ENCODE measurements at regions not wholly inside any gene's neighbourhood (a gene's known extent, or its start where the extent isn't known, plus 50 kb on each side); places are given as distances from the start of the nearest gene placed in this dataset.
"Not testable (repeated sequence)": the region's sequence is repeated elsewhere in the genome, so short reads cannot be mapped to it uniquely, and the experiment has no call there.

GRCh38 chr13:66076417-66076816 is 1153.7 kb downstream of the PCDH9 start:
- Histone ChIP-seq H3K4me2 (no peak overlapping the region), H4K20me1 (no peaks in the 10 kb centered on the region), H3K27ac (no peak overlapping the region), H3K9ac (no peak overlapping the region), H3K4me3 (no peak overlapping the region), H3K9me3 (no peaks in the 10 kb centered on the region), H3K36me3 (no peaks in the 10 kb centered on the region), H3K27me3 (no peaks in the 10 kb centered on the region), H3K4me1 (no peaks in the 10 kb centered on the region)
- TF ChIP-seq Cebpa-rat (IDR thresholded peaks at IDR 0.05) = no peak

- H3K9ac ChIP-seq = no peak overlapping the region
- no peaks in the 10 kb centered on the region for H3K36me3 ChIP-seq
- H3K27ac ChIP-seq = no peak overlapping the region
- TF ChIP-seq Cebpa-rat (IDR thresholded peaks at IDR 0.05) = no peak
- H3K27me3 ChIP-seq = no peaks in the 10 kb centered on the region
- H4K20me1 ChIP-seq = no peaks in the 10 kb centered on the region
- H3K4me1 ChIP-seq = no peaks in the 10 kb centered on the region
- no peak overlapping the region for H3K4me3 ChIP-seq
- H3K4me2 ChIP-seq = no peak overlapping the region
- H3K9me3 ChIP-seq = no peaks in the 10 kb centered on the region
Observed at GRCh38 chr13:66074018-66074615, 1156.0 kb downstream of the PCDH9 start.

- H3K27me3 ChIP-seq, H3K36me3 ChIP-seq, H4K20me1 ChIP-seq, H3K4me2 ChIP-seq, H3K9me3 ChIP-seq, H3K4me1 ChIP-seq, H3K4me3 ChIP-seq, H3K27ac ChIP-seq, H3K9ac ChIP-seq: not testable (repeated sequence)
Observed at GRCh38 chr13:66072097-66072496, 1158.0 kb downstream of the PCDH9 start.

GRCh38 chr13:66071608-66072007 is 1158.5 kb downstream of the PCDH9 start:
- Histone ChIP-seq H3K4me3 (no peak overlapping the region), H3K4me2 (no peak overlapping the region), H3K9ac (no peak overlapping the region), H3K36me3 (no peaks in the 10 kb centered on the region), H3K4me1 (no peaks in the 10 kb centered on the region), H4K20me1 (no peaks in the 10 kb centered on the region), H3K9me3 (no peaks in the 10 kb centered on the region), H3K27me3 (no peaks in the 10 kb centered on the region), H3K27ac (no peak overlapping the region)
- no peak for TF ChIP-seq Cebpa-rat (IDR thresholded peaks at IDR 0.05)

GRCh38 chr13:66071029-66071428 is 1159.1 kb downstream of the PCDH9 start:
- Histone ChIP-seq H3K27me3 (no peaks in the 10 kb centered on the region), H3K9me3 (no peaks in the 10 kb centered on the region), H3K27ac (no peak overlapping the region), H3K9ac (no peak overlapping the region), H3K4me2 (no peak overlapping the region), H3K4me1 (no peaks in the 10 kb centered on the region), H3K36me3 (no peaks in the 10 kb centered on the region), H3K4me3 (no peak overlapping the region), H4K20me1 (no peaks in the 10 kb centered on the region)
- no peak for TF ChIP-seq Cebpa-rat (IDR thresholded peaks at IDR 0.05)

GRCh38 chr13:66069570-66069969 is 1160.6 kb downstream of the PCDH9 start:
- Histone ChIP-seq H3K4me3 (no peak overlapping the region), H4K20me1 (no peaks in the 10 kb centered on the region), H3K4me2 (no peak overlapping the region), H3K9ac (no peak overlapping the region), H3K27ac (no peak overlapping the region), H3K9me3 (no peaks in the 10 kb centered on the region), H3K27me3 (no peaks in the 10 kb centered on the region), H3K36me3 (no peaks in the 10 kb centered on the region), H3K4me1 (no peaks in the 10 kb centered on the region)
- TF ChIP-seq Cebpa-rat (IDR thresholded peaks at IDR 0.05) = no peak

GRCh38 chr13:66068683-66069082 is 1161.5 kb downstream of the PCDH9 start:
- no peak for TF ChIP-seq Cebpa-rat (IDR thresholded peaks at IDR 0.05)
- H3K9me3 ChIP-seq = no peaks in the 10 kb centered on the region
- H3K4me2 ChIP-seq = no peak overlapping the region
- no peaks in the 10 kb centered on the region for H4K20me1 ChIP-seq
- H3K27ac ChIP-seq = no peak overlapping the region
- H3K9ac ChIP-seq = no peak overlapping the region
- no peak overlapping the region for H3K4me3 ChIP-seq
- no peaks in the 10 kb centered on the region for H3K27me3 ChIP-seq
- H3K4me1 ChIP-seq = no peaks in the 10 kb centered on the region
- no peaks in the 10 kb centered on the region for H3K36me3 ChIP-seq

GRCh38 chr13:66048888-66049287 is 1181.2 kb downstream of the PCDH9 start:
- no peak overlapping the region for H3K27ac ChIP-seq
- no peaks in the 10 kb centered on the region for H4K20me1 ChIP-seq
- no peak overlapping the region for H3K4me2 ChIP-seq
- H3K9me3 ChIP-seq = no peaks in the 10 kb centered on the region
- TF ChIP-seq Cebpa-rat (IDR thresholded peaks at IDR 0.05) = no peak
- no peaks in the 10 kb centered on the region for H3K4me1 ChIP-seq
- no peaks in the 10 kb centered on the region for H3K36me3 ChIP-seq
- no peak overlapping the region for H3K4me3 ChIP-seq
- H3K27me3 ChIP-seq = no peaks in the 10 kb centered on the region
- H3K9ac ChIP-seq = no peak overlapping the region

GRCh38 chr13:66040506-66040905 is 1189.6 kb downstream of the PCDH9 start:
- Histone ChIP-seq H3K9ac (no peak overlapping the region), H3K27me3 (no peaks in the 10 kb centered on the region), H3K36me3 (no peaks in the 10 kb centered on the region), H3K4me3 (no peak overlapping the region), H3K9me3 (no peaks in the 10 kb centered on the region), H4K20me1 (no peaks in the 10 kb centered on the region), H3K4me1 (no peaks in the 10 kb centered on the region), H3K4me2 (no peak overlapping the region), H3K27ac (no peak overlapping the region)
- no peak for TF ChIP-seq Cebpa-rat (IDR thresholded peaks at IDR 0.05)

GRCh38 chr13:66037096-66037495 is 1193.0 kb downstream of the PCDH9 start:
- no peak overlapping the region for H3K4me3 ChIP-seq
- no peaks in the 10 kb centered on the region for H3K27me3 ChIP-seq
- H3K27ac ChIP-seq = no peak overlapping the region
- no peak overlapping the region for H3K4me2 ChIP-seq
- H3K36me3 ChIP-seq = no peaks in the 10 kb centered on the region
- H3K9ac ChIP-seq = no peak overlapping the region
- no peaks in the 10 kb centered on the region for H3K9me3 ChIP-seq
- H3K4me1 ChIP-seq = no peaks in the 10 kb centered on the region
- TF ChIP-seq Cebpa-rat (IDR thresholded peaks at IDR 0.05) = no peak
- H4K20me1 ChIP-seq = no peaks in the 10 kb centered on the region

GRCh38 chr13:66036636-66037035 is 1193.5 kb downstream of the PCDH9 start:
- H3K4me3 ChIP-seq = no peak overlapping the region
- H3K9ac ChIP-seq = no peak overlapping the region
- no peak for TF ChIP-seq Cebpa-rat (IDR thresholded peaks at IDR 0.05)
- no peak overlapping the region for H3K27ac ChIP-seq
- H3K27me3 ChIP-seq = no peaks in the 10 kb centered on the region
- H3K4me2 ChIP-seq = no peak overlapping the region
- H3K36me3 ChIP-seq = no peaks in the 10 kb centered on the region
- H3K4me1 ChIP-seq = no peaks in the 10 kb centered on the region
- no peaks in the 10 kb centered on the region for H4K20me1 ChIP-seq
- no peaks in the 10 kb centered on the region for H3K9me3 ChIP-seq

Data from BLaER1 (cell line).